GM12878 (cell line): ENCODE measurements at regions not wholly inside any gene's neighbourhood (a gene's known extent, or its start where the extent isn't known, plus 50 kb on each side); places are given as distances from the start of the nearest gene placed in this dataset.

Source experiments
- ATAC-seq: fragments of 200-7000 bp; cut with Tn5 transposase; 3 replicates; pipeline ENCODE4 v1.9.1; 2020; ENCODE audit warnings: mild to moderate bottlenecking, moderate library complexity
- BruUV-seq: library from RNA; stranded (reverse); fragments of 400-500 nt; replicated peaks from 2 replicates; lab custom pipeline; 2021; lab: Mats Ljungman, UMichigan
- CTCF ChIA-PET: fragments of 300-600 bp; sonication (Branson Sonifier 250); formaldehyde crosslinking; extraction: SDS; loops from one replicate; lab custom pipeline; 2021; ENCODE audit warnings: inconsistent platforms; lab: Yijun Ruan, JAX
- POLR2A ChIA-PET: fragments of 350-600 bp; formaldehyde crosslinking; extraction: SDS; loops from one replicate; lab custom pipeline; 2021; ENCODE audit warnings: inconsistent platforms; lab: Charles Lee
- RAD21 ChIA-PET: fragments of 300-600 bp; sonication (Branson Sonifier 250); formaldehyde crosslinking; loops from one replicate; lab custom pipeline; 2023; ENCODE audit warnings: antibody characterized with exemption; ENCODE audit not compliant: unreplicated experiment; lab: Charles Lee
- SMC1A ChIA-PET: fragments of 300-600 bp; sonication (Branson Sonifier 250); formaldehyde crosslinking; loops from one replicate; lab custom pipeline; 2023; ENCODE audit not compliant: unreplicated experiment, uncharacterized antibody; lab: Charles Lee
- DNase-seq: peaks from one replicate; pipeline ENCODE4 v3.0.0-alpha.2; 2011; ENCODE audit warnings: low read depth, low spot score
- FAIRE-seq: peaks from 3 replicates; lab custom pipeline; 2011; peaks lifted over from hg19 to GRCh38; lab: Jason Lieb, UNC
- H2AFZ ChIP-seq: 2 replicates; pipeline ENCODE4 v1.6.0; 2011; ENCODE audit warnings: low read depth, low read length, control low read depth; ENCODE audit not compliant: control insufficient read depth
- H3K27ac ChIP-seq: 2 replicates; pipeline ENCODE4 v1.5.1; 2011; ENCODE audit warnings: control low read depth; ENCODE audit not compliant: control insufficient read depth, insufficient read depth
- H3K27me3 ChIP-seq, 2 experiments: replicated peaks in 1 of 2; 2 replicates each; pipeline versions ENCODE4 v1.6.0 to v1.6.1; 2011; ENCODE audit warnings: low read length in 1 of 2; ENCODE audit not compliant: control insufficient read depth in 2 of 2, insufficient read depth in 2 of 2
- H3K36me3 ChIP-seq, 2 experiments: 2 replicates each; pipeline ENCODE4 v1.5.1; 2011; ENCODE audit warnings: low read length in 1 of 2; ENCODE audit not compliant: control insufficient read depth in 2 of 2, insufficient read depth in 2 of 2
- H3K4me1 ChIP-seq: 2 replicates; pipeline ENCODE4 v1.6.1; 2011; ENCODE audit warnings: mild to moderate bottlenecking, low read length, moderate library complexity, mixed read lengths; ENCODE audit not compliant: control insufficient read depth, insufficient read depth
- H3K4me2 ChIP-seq: 2 replicates; pipeline ENCODE4 v1.6.0; 2011; ENCODE audit warnings: control low read depth; ENCODE audit not compliant: control insufficient read depth, insufficient read depth
- H3K4me3 ChIP-seq: fragments of 200-600 bp; sonication (generic); 2 replicates; pipeline ENCODE4 v1.5.1; 2016
- H3K79me2 ChIP-seq: 2 replicates; pipeline ENCODE4 v1.6.0; 2011; ENCODE audit warnings: low read length; ENCODE audit not compliant: control insufficient read depth, insufficient read depth
- H3K9ac ChIP-seq: 2 replicates; pipeline ENCODE4 v1.8.0; 2011; ENCODE audit warnings: low read length, control low read depth, mixed read lengths; ENCODE audit not compliant: control insufficient read depth, insufficient read depth
- H3K9me3 ChIP-seq: replicated peaks from 3 replicates; pipeline ENCODE4 v1.5.1; 2011; ENCODE audit warnings: mild to moderate bottlenecking, low read length; ENCODE audit not compliant: control insufficient read depth, insufficient read depth
- H4K20me1 ChIP-seq: 2 replicates; pipeline ENCODE4 v1.6.0; 2011; ENCODE audit not compliant: control insufficient read depth, insufficient read depth
- CBFB ChIP-seq: IDR thresholded peaks from 2 replicates; pipeline ENCODE4 v1.6.1; 2016; ENCODE audit warnings: antibody characterized with exemption, low read depth
- CHD2 ChIP-seq: IDR thresholded peaks from 2 replicates; pipeline ENCODE4 v1.6.1; 2011; ENCODE audit warnings: low read depth, low read length, improper control_type of control experiment, borderline replicate concordance
- CREB1 ChIP-seq: IDR thresholded peaks from 2 replicates; pipeline ENCODE4 v1.6.1; 2012; ENCODE audit warnings: low read depth, mild to moderate bottlenecking, inconsistent platforms
- EGR1 ChIP-seq, 2 experiments: IDR thresholded peaks; 1 replicate in 1 of 2; 2 replicates in 1 of 2; pipeline ENCODE4 v1.6.1; 2011 to 2012; ENCODE audit warnings: low read depth in 2 of 2, low read length in 2 of 2, borderline replicate concordance in 1 of 2, mild to moderate bottlenecking in 1 of 2, moderate library complexity in 1 of 2
- MTA2 ChIP-seq: fragments of 450-650 bp; IDR thresholded peaks from 2 replicates; pipeline ENCODE4 v1.6.1; 2016; ENCODE audit warnings: low read depth, mild to moderate bottlenecking, moderate library complexity
- NFYA ChIP-seq: IDR thresholded peaks from 2 replicates; pipeline ENCODE4 v1.6.1; 2011; ENCODE audit warnings: low read depth, mild to moderate bottlenecking, low read length, improper control_type of control experiment, borderline replicate concordance
- RELB ChIP-seq: fragments of 450-650 bp; IDR thresholded peaks from 2 replicates; pipeline ENCODE4 v1.6.1; 2017; ENCODE audit warnings: low read depth, mild to moderate bottlenecking, moderate library complexity
- RFX5 ChIP-seq: IDR thresholded peaks from 2 replicates; pipeline ENCODE4 v1.6.1; 2011; ENCODE audit warnings: low read depth, low read length, improper control_type of control experiment
- SKIL ChIP-seq: fragments of 450-650 bp; IDR thresholded peaks from 2 replicates; pipeline ENCODE4 v1.6.1; 2017; ENCODE audit warnings: mild to moderate bottlenecking, low read depth, inconsistent platforms; ENCODE audit not compliant: poor library complexity, severe bottlenecking
- WGBS: methylation state at CpG from one replicate; pipeline ENCODE4 v1.1.6; 2016; ENCODE audit warnings: low lambda C conversion rate; ENCODE audit not compliant: insufficient replicate concordance, insufficient coverage; ENCODE audit errors: missing lambda C conversion rate; 5-methylcytosine and 5-hydroxymethylcytosine counted together
- in situ Hi-C: fragments of 300-500 bp; cut with MboI; formaldehyde crosslinking; loops from 9 replicates; pipeline ENCODE4 v1.14.3; 2018; ENCODE audit warnings: mixed read lengths
- intact Hi-C: fragments of 100-400 bp; cut with micrococcal nuclease; formaldehyde crosslinking; loops from one replicate; pipeline ENCODE4 v1.14.2; 2022; ENCODE audit not compliant: unreplicated experiment
- TF ChIP-seq, protein P1 (sequence below): IDR thresholded peaks from 2 replicates; pipeline ENCODE4 v1.6.1; 2011; ENCODE audit warnings: borderline replicate concordance, low read depth, mild to moderate bottlenecking, moderate library complexity, mixed read lengths, low read length; ENCODE audit not compliant: insufficient read depth; ENCODE audit errors: extremely low read length
- TF ChIP-seq, protein P2 (sequence below): fragments of 450-650 bp; IDR thresholded peaks from 2 replicates; pipeline ENCODE4 v1.6.1; 2016; ENCODE audit warnings: mild to moderate bottlenecking
- TF ChIP-seq, protein P3 (sequence below): IDR thresholded peaks from 2 replicates; pipeline ENCODE4 v1.6.1; 2012; ENCODE audit warnings: low read depth, low read length, improper control_type of control experiment

GRCh38 chr18:5817816-5818215 is 77.5 kb downstream of the TMEM200C start:
- in situ Hi-C loops, result no loop called here
- H3K4me2 ChIP-seq, result no peak overlapping the region
- H3K9ac ChIP-seq, result no peak overlapping the region
- no peak overlapping the region for H3K4me3 ChIP-seq
- no peaks in the 10 kb centered on the region for H3K79me2 ChIP-seq
- DNase-seq (no peak), FAIRE-seq (no peak), ATAC-seq (no peak)
- no peaks in the 10 kb centered on the region for H3K4me1 ChIP-seq
- SMC1A ChIA-PET, result no interaction called here
- RAD21 ChIA-PET, result no interaction called here
- H3K36me3 ChIP-seq, result no peaks in the 10 kb centered on the region
- intact Hi-C loops, result no loop called here
- no peak overlapping the region for H2AFZ ChIP-seq
- CTCF ChIA-PET, result no interaction called here
- 0% methylated on average over 1 of the region's 1 CpG for WGBS
- no peaks in the 10 kb centered on the region for H4K20me1 ChIP-seq
- BruUV-seq, result no TSS peak
- H3K27ac ChIP-seq, result no peak overlapping the region
- POLR2A ChIA-PET, result no interaction called here
- H3K27me3 ChIP-seq, result no peaks in the 10 kb centered on the region
- no peaks in the 10 kb centered on the region for H3K9me3 ChIP-seq
- no peak for TF ChIP-seq EGR1 (IDR thresholded peaks at IDR 0.05; ENCODE audit: borderline replicate concordance in 1 of 2, low read depth in 2 of 2, low read length in 2 of 2)
- TF ChIP-seq MTA2, result no peak
- no peak for TF ChIP-seq NFYA
- TF ChIP-seq, protein P1, sequence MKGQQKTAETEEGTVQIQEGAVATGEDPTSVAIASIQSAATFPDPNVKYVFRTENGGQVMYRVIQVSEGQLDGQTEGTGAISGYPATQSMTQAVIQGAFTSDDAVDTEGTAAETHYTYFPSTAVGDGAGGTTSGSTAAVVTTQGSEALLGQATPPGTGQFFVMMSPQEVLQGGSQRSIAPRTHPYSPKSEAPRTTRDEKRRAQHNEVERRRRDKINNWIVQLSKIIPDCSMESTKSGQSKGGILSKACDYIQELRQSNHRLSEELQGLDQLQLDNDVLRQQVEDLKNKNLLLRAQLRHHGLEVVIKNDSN, result no peak
- no peak for TF ChIP-seq CREB1
- no peak for TF ChIP-seq CBFB
- TF ChIP-seq CHD2, result no peak
- TF ChIP-seq, protein P2, sequence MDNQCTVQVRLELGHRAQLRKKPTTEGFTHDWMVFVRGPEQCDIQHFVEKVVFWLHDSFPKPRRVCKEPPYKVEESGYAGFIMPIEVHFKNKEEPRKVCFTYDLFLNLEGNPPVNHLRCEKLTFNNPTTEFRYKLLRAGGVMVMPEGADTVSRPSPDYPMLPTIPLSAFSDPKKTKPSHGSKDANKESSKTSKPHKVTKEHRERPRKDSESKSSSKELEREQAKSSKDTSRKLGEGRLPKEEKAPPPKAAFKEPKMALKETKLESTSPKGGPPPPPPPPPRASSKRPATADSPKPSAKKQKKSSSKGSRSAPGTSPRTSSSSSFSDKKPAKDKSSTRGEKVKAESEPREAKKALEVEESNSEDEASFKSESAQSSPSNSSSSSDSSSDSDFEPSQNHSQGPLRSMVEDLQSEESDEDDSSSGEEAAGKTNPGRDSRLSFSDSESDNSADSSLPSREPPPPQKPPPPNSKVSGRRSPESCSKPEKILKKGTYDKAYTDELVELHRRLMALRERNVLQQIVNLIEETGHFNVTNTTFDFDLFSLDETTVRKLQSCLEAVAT, result no peak
- no peak for TF ChIP-seq RELB
- no peak for TF ChIP-seq SKIL
- TF ChIP-seq, protein P3, sequence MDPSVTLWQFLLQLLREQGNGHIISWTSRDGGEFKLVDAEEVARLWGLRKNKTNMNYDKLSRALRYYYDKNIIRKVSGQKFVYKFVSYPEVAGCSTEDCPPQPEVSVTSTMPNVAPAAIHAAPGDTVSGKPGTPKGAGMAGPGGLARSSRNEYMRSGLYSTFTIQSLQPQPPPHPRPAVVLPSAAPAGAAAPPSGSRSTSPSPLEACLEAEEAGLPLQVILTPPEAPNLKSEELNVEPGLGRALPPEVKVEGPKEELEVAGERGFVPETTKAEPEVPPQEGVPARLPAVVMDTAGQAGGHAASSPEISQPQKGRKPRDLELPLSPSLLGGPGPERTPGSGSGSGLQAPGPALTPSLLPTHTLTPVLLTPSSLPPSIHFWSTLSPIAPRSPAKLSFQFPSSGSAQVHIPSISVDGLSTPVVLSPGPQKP, result no peak
- TF ChIP-seq RFX5, result no peak
